Panc1 (cell line): ENCODE measurements at regions not wholly inside any gene's neighbourhood (a gene's known extent, or its start where the extent isn't known, plus 50 kb on each side); places are given as distances from the start of the nearest gene placed in this dataset.

Experiments
- ATAC-seq: fragments of 200-7000 bp; cut with Tn5 transposase; 2 replicates; pipeline ENCODE4 v1.9.1; 2020; ENCODE audit warnings: mild to moderate bottlenecking, moderate library complexity
- BruUV-seq: library from RNA; stranded (reverse); fragments of 400-500 nt; replicated peaks from 2 replicates; lab custom pipeline; 2021; lab: Mats Ljungman, UMichigan
- CTCF ChIA-PET: fragments of 300-600 bp; sonication (Branson Sonifier 250); formaldehyde crosslinking; loops from one replicate; lab custom pipeline; 2022; ENCODE audit warnings: antibody characterized with exemption; lab: Charles Lee
- POLR2A ChIA-PET: fragments of 300-600 bp; sonication (Branson Sonifier 250); formaldehyde crosslinking; loops from one replicate; lab custom pipeline; 2022; ENCODE audit warnings: antibody characterized with exemption; lab: Charles Lee
- DNase-seq: peaks from one replicate; pipeline ENCODE4 v3.0.0-alpha.2; 2010; ENCODE audit warnings: low read depth, low spot score
- H3K27ac ChIP-seq: 2 replicates; pipeline ENCODE4 v1.5.1; 2011; ENCODE audit warnings: mild to moderate bottlenecking, low read length, inconsistent platforms
- H3K27me3 ChIP-seq: fragments of 200-500 bp; sonication (Bioruptor generic); 2 replicates; pipeline ENCODE4 v1.6.0; 2014; ENCODE audit warnings: low read length, inconsistent platforms; ENCODE audit not compliant: control insufficient read depth, insufficient read depth
- H3K36me3 ChIP-seq: fragments of 200-500 bp; sonication (Bioruptor generic); 2 replicates; pipeline ENCODE4 v1.5.1; 2014; ENCODE audit warnings: inconsistent platforms, mild to moderate bottlenecking, low read length, moderate library complexity; ENCODE audit not compliant: control insufficient read depth, insufficient read depth
- H3K4me1 ChIP-seq: 2 replicates; pipeline ENCODE4 v1.5.1; 2011; ENCODE audit warnings: inconsistent platforms, mild to moderate bottlenecking, low read length, moderate library complexity; ENCODE audit not compliant: control insufficient read depth, insufficient read depth
- H3K4me3 ChIP-seq, 2 experiments: 2 replicates each; pipeline ENCODE4 v1.5.1; 2011 to 2012; ENCODE audit warnings: low read depth in 2 of 2, low read length in 2 of 2, mild to moderate bottlenecking in 2 of 2, inconsistent platforms in 1 of 2, moderate library complexity in 1 of 2
- H3K9me3 ChIP-seq: fragments of 200-500 bp; sonication (Bioruptor generic); 2 replicates; pipeline ENCODE4 v1.5.1; 2014; ENCODE audit warnings: low read depth, mild to moderate bottlenecking, inconsistent platforms, low read length, moderate library complexity; ENCODE audit not compliant: control insufficient read depth, insufficient read depth
- POLR2AphosphoS5 ChIP-seq: IDR thresholded peaks from 2 replicates; pipeline ENCODE4 v1.6.1; 2012; ENCODE audit warnings: mild to moderate bottlenecking, low read depth, low read length, moderate library complexity
- SIN3A ChIP-seq: IDR thresholded peaks from 2 replicates; pipeline ENCODE4 v1.6.1; 2012; ENCODE audit warnings: low read depth, mild to moderate bottlenecking, low read length, moderate library complexity, borderline replicate concordance; ENCODE audit not compliant: insufficient read depth
- TCF7L2 ChIP-seq: IDR thresholded peaks from 2 replicates; pipeline ENCODE4 v1.6.1; 2011; ENCODE audit warnings: mild to moderate bottlenecking, low read depth, low read length, inconsistent platforms
- in situ Hi-C: cut with HindIII; loops from 2 replicates; pipeline ENCODE4 v1.10.0; 2016; ENCODE audit warnings: low sequenced_read_pairs, low pct_unique_long_range_greater_than_20kb
- intact Hi-C: fragments of 100-400 bp; cut with micrococcal nuclease; formaldehyde crosslinking; loops from one replicate; pipeline ENCODE4 v1.10.0; 2022; ENCODE audit not compliant: unreplicated experiment
- TF ChIP-seq, protein P1 (sequence below): fragments of 450-650 bp; IDR thresholded peaks from 2 replicates; pipeline ENCODE4 v1.5.1; 2017; ENCODE audit warnings: mild to moderate bottlenecking
- TF ChIP-seq, protein P2 (sequence below), 2 experiments: IDR thresholded peaks; 2 replicates each; pipeline ENCODE4 v1.6.1; 2011 to 2012; ENCODE audit warnings: low read depth in 2 of 2, control low read depth in 1 of 2, low read length in 1 of 2, mild to moderate bottlenecking in 1 of 2, moderate library complexity in 1 of 2; ENCODE audit not compliant: insufficient read depth in 1 of 2

DNA sequence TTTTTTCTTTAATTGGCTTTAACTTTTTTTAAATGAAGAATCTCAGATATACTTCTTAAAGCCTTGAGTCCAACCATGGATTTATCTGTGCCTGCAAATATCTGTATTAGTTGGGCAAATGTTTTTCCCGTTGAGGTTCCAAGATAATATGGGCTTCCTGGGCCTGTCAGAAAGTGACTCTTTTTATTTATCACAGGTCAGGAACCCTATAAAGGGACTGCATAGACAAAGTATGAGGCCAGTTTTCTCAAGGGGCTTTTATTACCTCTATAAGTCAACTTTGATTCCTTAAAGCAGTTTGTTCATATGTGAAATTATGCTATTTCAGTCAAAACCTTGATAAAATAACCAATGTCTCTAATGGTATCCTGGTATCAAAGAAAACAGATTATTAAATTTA, 80.2 kb upstream of the BMP2K start:
- ChIA-PET CTCF (no interaction called here), POLR2A (no interaction called here)
- in situ Hi-C loops (no loop called here), intact Hi-C loops (no loop called here)
- Histone ChIP-seq H3K27ac (no peak overlapping the region), H3K4me1 (no peaks in the 10 kb centered on the region), H3K9me3 (no peaks in the 10 kb centered on the region), H3K27me3 (no peaks in the 10 kb centered on the region), H3K4me3 (no peak overlapping the region), H3K36me3 (no peaks in the 10 kb centered on the region)
- ATAC-seq (no peak), DNase-seq (no peak)
- TF ChIP-seq, protein P1, sequence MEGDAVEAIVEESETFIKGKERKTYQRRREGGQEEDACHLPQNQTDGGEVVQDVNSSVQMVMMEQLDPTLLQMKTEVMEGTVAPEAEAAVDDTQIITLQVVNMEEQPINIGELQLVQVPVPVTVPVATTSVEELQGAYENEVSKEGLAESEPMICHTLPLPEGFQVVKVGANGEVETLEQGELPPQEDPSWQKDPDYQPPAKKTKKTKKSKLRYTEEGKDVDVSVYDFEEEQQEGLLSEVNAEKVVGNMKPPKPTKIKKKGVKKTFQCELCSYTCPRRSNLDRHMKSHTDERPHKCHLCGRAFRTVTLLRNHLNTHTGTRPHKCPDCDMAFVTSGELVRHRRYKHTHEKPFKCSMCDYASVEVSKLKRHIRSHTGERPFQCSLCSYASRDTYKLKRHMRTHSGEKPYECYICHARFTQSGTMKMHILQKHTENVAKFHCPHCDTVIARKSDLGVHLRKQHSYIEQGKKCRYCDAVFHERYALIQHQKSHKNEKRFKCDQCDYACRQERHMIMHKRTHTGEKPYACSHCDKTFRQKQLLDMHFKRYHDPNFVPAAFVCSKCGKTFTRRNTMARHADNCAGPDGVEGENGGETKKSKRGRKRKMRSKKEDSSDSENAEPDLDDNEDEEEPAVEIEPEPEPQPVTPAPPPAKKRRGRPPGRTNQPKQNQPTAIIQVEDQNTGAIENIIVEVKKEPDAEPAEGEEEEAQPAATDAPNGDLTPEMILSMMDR, result no peak
- no peak for TF ChIP-seq TCF7L2
- TF ChIP-seq, protein P2, sequence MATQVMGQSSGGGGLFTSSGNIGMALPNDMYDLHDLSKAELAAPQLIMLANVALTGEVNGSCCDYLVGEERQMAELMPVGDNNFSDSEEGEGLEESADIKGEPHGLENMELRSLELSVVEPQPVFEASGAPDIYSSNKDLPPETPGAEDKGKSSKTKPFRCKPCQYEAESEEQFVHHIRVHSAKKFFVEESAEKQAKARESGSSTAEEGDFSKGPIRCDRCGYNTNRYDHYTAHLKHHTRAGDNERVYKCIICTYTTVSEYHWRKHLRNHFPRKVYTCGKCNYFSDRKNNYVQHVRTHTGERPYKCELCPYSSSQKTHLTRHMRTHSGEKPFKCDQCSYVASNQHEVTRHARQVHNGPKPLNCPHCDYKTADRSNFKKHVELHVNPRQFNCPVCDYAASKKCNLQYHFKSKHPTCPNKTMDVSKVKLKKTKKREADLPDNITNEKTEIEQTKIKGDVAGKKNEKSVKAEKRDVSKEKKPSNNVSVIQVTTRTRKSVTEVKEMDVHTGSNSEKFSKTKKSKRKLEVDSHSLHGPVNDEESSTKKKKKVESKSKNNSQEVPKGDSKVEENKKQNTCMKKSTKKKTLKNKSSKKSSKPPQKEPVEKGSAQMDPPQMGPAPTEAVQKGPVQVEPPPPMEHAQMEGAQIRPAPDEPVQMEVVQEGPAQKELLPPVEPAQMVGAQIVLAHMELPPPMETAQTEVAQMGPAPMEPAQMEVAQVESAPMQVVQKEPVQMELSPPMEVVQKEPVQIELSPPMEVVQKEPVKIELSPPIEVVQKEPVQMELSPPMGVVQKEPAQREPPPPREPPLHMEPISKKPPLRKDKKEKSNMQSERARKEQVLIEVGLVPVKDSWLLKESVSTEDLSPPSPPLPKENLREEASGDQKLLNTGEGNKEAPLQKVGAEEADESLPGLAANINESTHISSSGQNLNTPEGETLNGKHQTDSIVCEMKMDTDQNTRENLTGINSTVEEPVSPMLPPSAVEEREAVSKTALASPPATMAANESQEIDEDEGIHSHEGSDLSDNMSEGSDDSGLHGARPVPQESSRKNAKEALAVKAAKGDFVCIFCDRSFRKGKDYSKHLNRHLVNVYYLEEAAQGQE (IDR thresholded peaks at IDR 0.05; ENCODE audit: insufficient read depth in 1 of 2, low read depth in 2 of 2, low read length in 1 of 2), result no peak
- no peak for TF ChIP-seq POLR2AphosphoS5
- no peak for TF ChIP-seq SIN3A
- no TSS peak for BruUV-seq

DNA sequence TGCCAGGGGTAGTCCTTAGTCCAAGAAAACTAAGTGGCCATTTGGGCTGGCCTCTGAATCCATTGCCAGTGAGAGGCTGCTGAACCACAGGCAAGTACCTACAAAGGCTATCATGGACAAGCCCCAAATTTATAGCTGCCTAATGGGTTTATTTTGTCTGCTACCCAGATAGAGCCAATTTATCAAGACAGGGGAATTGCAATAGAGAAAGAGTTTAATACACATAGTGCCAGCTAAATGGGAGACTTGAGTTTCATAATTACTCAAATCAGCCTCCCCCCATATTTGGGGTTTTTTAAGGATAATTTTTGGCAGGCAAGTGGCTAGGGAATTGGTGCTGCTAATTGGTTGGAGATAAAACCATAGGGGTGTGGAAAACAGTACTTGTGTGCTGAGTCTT, 73.1 kb upstream of the BMP2K start:
- H3K27me3 ChIP-seq, result no peaks in the 10 kb centered on the region
- H3K9me3 ChIP-seq, result no peaks in the 10 kb centered on the region
- POLR2A ChIA-PET, result no interaction called here
- no peak overlapping the region for H3K27ac ChIP-seq
- no peak for DNase-seq
- TF ChIP-seq POLR2AphosphoS5 (no peak), TCF7L2 (no peak), SIN3A (no peak)
- TF ChIP-seq, protein P1, result no peak
- TF ChIP-seq, protein P2 (IDR thresholded peaks at IDR 0.05; ENCODE audit: insufficient read depth in 1 of 2, low read depth in 2 of 2, low read length in 1 of 2), result no peak
- no peak overlapping the region for H3K4me3 ChIP-seq
- CTCF ChIA-PET, result no interaction called here
- no TSS peak for BruUV-seq
- no peaks in the 10 kb centered on the region for H3K36me3 ChIP-seq
- no peak for ATAC-seq
- intact Hi-C loops, result no loop called here
- no peaks in the 10 kb centered on the region for H3K4me1 ChIP-seq
- in situ Hi-C loops, result no loop called here
